RWPE2 (cell line): ENCODE measurements at regions not wholly inside any gene's neighbourhood (a gene's known extent, or its start where the extent isn't known, plus 50 kb on each side); places are given as distances from the start of the nearest gene placed in this dataset.

Experiments used
- ATAC-seq: fragments of 200-7000 bp; cut with Tn5 transposase; 3 replicates; pipeline ENCODE4 v1.9.1; 2021; ENCODE audit warnings: low read depth
- DNase-seq: peaks from one replicate; pipeline ENCODE4 v3.0.0-alpha.2; 2020; ENCODE audit warnings: low spot score
- H3K27ac ChIP-seq: fragments of 450-650 bp; 2 replicates; pipeline ENCODE4 v1.5.1; 2017; ENCODE audit warnings: mild to moderate bottlenecking; ENCODE audit not compliant: poor library complexity, severe bottlenecking
- H3K27me3 ChIP-seq: fragments of 250-450 bp; sonication (Bioruptor Pico); 2 replicates; pipeline ENCODE4 v1.5.1; 2021; ENCODE audit warnings: mild to moderate bottlenecking, moderate library complexity; ENCODE audit not compliant: insufficient read depth, poor library complexity, severe bottlenecking
- H3K36me3 ChIP-seq: fragments of 250-450 bp; sonication (Bioruptor Pico); 2 replicates; pipeline ENCODE4 v1.5.1; 2020; ENCODE audit warnings: low read depth, mild to moderate bottlenecking, moderate library complexity
- H3K4me1 ChIP-seq: fragments of 250-450 bp; sonication (Bioruptor Pico); 2 replicates; pipeline ENCODE4 v1.5.1; 2021; ENCODE audit warnings: mild to moderate bottlenecking, moderate library complexity; ENCODE audit not compliant: insufficient read depth, poor library complexity, severe bottlenecking
- H3K4me3 ChIP-seq: fragments of 250-450 bp; sonication (Bioruptor Pico); 2 replicates; pipeline ENCODE4 v1.5.1; 2021; ENCODE audit warnings: mild to moderate bottlenecking, moderate library complexity; ENCODE audit not compliant: severe bottlenecking
- H3K9me3 ChIP-seq: fragments of 250-450 bp; sonication (Bioruptor Pico); 2 replicates; pipeline ENCODE4 v1.5.1; 2021; ENCODE audit warnings: mild to moderate bottlenecking, moderate library complexity; ENCODE audit not compliant: severe bottlenecking
- TF ChIP-seq, protein P1 (sequence below): fragments of 450-650 bp; IDR thresholded peaks from one replicate; pipeline ENCODE4 v1.5.1; 2017; ENCODE audit warnings: mild to moderate bottlenecking, moderate library complexity; ENCODE audit not compliant: poor library complexity, severe bottlenecking

DNA sequence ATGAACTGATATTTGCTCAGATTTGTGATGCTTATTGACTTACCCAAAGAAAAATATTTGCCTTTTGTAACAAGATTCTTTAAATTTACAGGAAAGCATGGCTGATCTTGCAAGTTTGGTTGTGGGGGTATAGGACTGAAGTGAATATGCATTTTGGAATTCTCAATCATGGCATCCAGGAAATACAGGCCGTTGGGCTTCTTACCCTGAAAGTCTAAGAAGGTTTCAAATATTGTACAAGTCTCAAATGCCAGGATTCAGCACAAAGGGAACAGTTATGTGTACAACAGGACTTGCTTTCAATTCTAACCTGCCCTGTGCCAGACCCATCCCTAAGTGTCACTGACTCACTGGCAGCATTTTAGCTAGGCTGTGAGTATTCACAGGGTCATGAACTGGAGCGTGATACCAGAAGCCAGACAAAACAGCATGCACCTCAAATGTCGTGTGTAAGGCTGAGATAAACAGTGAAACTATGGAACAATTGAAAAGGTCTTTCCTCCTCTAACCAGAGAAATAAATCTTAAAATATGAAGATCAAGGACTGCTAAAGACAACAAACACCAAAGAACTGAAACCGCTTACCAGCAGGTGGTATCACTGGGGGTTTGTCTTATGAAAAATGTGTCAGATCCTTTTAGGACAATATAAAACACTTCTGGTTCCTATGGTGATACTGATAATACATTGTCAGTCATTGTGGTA is 168.6 kb upstream of the RGMB start:
- DNase-seq, result no peak
- Histone ChIP-seq H3K36me3 (no peaks in the 10 kb centered on the region), H3K4me3 (no peak overlapping the region), H3K27me3 (no peaks in the 10 kb centered on the region), H3K9me3 (no peaks in the 10 kb centered on the region), H3K4me1 (no peaks in the 10 kb centered on the region), H3K27ac (no peak overlapping the region)
- ATAC-seq, result no peak
- TF ChIP-seq, protein P1, sequence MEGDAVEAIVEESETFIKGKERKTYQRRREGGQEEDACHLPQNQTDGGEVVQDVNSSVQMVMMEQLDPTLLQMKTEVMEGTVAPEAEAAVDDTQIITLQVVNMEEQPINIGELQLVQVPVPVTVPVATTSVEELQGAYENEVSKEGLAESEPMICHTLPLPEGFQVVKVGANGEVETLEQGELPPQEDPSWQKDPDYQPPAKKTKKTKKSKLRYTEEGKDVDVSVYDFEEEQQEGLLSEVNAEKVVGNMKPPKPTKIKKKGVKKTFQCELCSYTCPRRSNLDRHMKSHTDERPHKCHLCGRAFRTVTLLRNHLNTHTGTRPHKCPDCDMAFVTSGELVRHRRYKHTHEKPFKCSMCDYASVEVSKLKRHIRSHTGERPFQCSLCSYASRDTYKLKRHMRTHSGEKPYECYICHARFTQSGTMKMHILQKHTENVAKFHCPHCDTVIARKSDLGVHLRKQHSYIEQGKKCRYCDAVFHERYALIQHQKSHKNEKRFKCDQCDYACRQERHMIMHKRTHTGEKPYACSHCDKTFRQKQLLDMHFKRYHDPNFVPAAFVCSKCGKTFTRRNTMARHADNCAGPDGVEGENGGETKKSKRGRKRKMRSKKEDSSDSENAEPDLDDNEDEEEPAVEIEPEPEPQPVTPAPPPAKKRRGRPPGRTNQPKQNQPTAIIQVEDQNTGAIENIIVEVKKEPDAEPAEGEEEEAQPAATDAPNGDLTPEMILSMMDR, result no peak

DNA sequence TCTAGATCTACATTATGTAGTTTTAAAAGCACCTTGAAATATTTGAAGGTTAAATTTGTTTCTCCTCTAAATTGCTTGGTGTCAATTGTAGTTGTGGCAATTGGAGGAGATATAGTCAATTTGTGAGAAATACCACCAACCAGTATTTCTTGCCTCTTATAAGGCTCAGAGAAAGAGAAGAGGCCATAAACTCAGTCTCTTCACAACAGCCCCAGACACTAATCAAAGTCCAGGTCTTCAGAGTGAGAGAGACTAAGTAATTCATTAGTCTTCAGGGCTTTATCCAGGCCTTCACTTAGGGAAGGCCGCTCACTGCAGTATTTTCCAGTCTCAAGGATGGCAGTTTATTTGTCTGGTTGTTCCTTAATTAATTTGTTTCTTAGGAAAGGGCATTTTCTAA is 168.0 kb upstream of the RGMB start:
- H3K4me1 ChIP-seq, result no peaks in the 10 kb centered on the region

DNA sequence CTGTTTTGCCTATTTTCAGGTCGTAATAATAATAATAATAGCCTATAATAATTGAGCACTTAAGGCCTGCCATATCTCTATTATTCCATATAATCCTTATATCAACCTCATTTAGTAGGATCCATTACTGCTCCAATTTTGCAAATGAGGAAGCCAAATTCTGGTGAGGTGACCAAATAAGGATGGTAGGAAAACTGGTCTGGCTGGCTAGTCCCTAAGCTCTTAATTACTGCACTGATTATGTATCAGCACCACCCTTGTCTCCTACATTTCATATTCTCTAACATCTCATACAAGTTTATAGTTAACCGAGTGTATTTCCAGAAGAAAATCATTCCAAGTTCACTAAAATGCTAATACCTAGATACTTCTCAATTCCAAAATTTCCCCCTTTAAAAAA is 166.5 kb upstream of the RGMB start:
- TF ChIP-seq, protein P1, result no peak
- Histone ChIP-seq H3K36me3 (no peaks in the 10 kb centered on the region), H3K4me3 (no peak overlapping the region), H3K27me3 (no peaks in the 10 kb centered on the region), H3K27ac (no peak overlapping the region), H3K9me3 (no peaks in the 10 kb centered on the region), H3K4me1 (no peaks in the 10 kb centered on the region)
- no peak for DNase-seq
- no peak for ATAC-seq

More for the DNA sequence above, 168.0 kb upstream of the RGMB start:
- no peaks in the 10 kb centered on the region for H3K36me3 ChIP-seq
- H3K27ac ChIP-seq, result no peak overlapping the region
- H3K4me3 ChIP-seq, result no peak overlapping the region
- H3K9me3 ChIP-seq, result no peaks in the 10 kb centered on the region
- no peak for ATAC-seq
- H3K27me3 ChIP-seq, result no peaks in the 10 kb centered on the region
- TF ChIP-seq, protein P1, result no peak
- no peak for DNase-seq

- DNase-seq (no peak), ATAC-seq (no peak)
- TF ChIP-seq, protein P1, result no peak
- H3K9me3 ChIP-seq, result no peaks in the 10 kb centered on the region
- H3K4me3 ChIP-seq, result no peak overlapping the region
- no peaks in the 10 kb centered on the region for H3K27me3 ChIP-seq
- H3K36me3 ChIP-seq, result no peaks in the 10 kb centered on the region
- no peak overlapping the region for H3K27ac ChIP-seq
- no peaks in the 10 kb centered on the region for H3K4me1 ChIP-seq
These were observed 165.4 kb upstream of the RGMB start for GRCh38 chr5:98608052-98608451.

- Histone ChIP-seq H3K27me3 (no peaks in the 10 kb centered on the region), H3K9me3 (no peaks in the 10 kb centered on the region), H3K4me3 (no peak overlapping the region), H3K36me3 (no peaks in the 10 kb centered on the region), H3K27ac (no peak overlapping the region), H3K4me1 (no peaks in the 10 kb centered on the region)
- DNase-seq (no peak), ATAC-seq (no peak)
- TF ChIP-seq, protein P1, result no peak
These were observed 159.1 kb upstream of the RGMB start for GRCh38 chr5:98614341-98614740.
